ENCODE measurements at regions not wholly inside any gene's neighbourhood (a gene's known extent, or its start where the extent isn't known, plus 50 kb on each side); places are given as distances from the start of the nearest gene placed in this dataset.

DNA sequence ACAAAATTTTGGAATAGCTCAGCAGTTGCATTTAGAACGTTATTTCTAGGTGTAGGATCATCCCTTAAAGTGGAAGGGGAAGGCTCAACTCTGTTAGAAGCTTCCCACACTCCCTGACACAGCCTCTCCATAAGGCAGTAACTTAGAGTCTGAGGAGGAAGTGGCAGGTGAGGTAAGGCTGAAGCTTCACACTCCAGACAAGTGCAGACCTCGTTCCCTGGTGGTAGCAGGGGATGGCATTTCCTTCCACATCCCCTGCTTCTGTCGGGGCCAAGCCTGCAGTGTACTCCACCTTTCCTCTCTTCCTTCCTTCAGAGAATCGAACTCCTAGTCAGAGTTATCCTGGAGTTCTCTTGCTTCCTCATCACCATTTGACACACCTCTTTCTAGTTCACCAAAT lies 224.7 kb downstream of the CYRIA start:
- H3K4me1 ChIP-seq (ENCODE audit: control insufficient read depth, insufficient read depth, low read length): no peaks in the 10 kb centered on the region
- H3K27ac ChIP-seq (ENCODE audit: extremely low read depth, low read depth, low read length): no peak overlapping the region
- H3K36me3 ChIP-seq (ENCODE audit: control insufficient read depth in 2 of 2, insufficient read depth in 1 of 2, low read length in 2 of 2): no peaks in the 10 kb centered on the region
- TF ChIP-seq ZNF621 (tag by site-specific recombination; IDR thresholded peaks at IDR 0.05) (no peak), ZNF777 (tag by site-specific recombination; IDR thresholded peaks at IDR 0.05; ENCODE audit: borderline replicate concordance) (no peak), ZNF324 (tag by site-specific recombination; IDR thresholded peaks at IDR 0.05) (no peak), ZNF138 (tag by site-specific recombination; IDR thresholded peaks at IDR 0.05; ENCODE audit: borderline replicate concordance) (no peak), ZFP69B (tag by site-specific recombination; IDR thresholded peaks at IDR 0.05) (no peak), ZBTB48 (tag by site-specific recombination; IDR thresholded peaks at IDR 0.05) (no peak), ZNF132 (tag by site-specific recombination; IDR thresholded peaks at IDR 0.05; ENCODE audit: borderline replicate concordance) (no peak), ZNF670 (tag by site-specific recombination; IDR thresholded peaks at IDR 0.05; ENCODE audit: low read depth) (no peak), ZNF16 (tag by site-specific recombination; IDR thresholded peaks at IDR 0.05; ENCODE audit: low read depth) (no peak), ZNF701 (tag by site-specific recombination; IDR thresholded peaks at IDR 0.05) (no peak), ZNF248 (tag by site-specific recombination; IDR thresholded peaks at IDR 0.05) (no peak), RBAK (tag by site-specific recombination; IDR thresholded peaks at IDR 0.05) (no peak), ZNF2 (tag by site-specific recombination; IDR thresholded peaks at IDR 0.05) (no peak)
- TF ChIP-seq, protein P1, sequence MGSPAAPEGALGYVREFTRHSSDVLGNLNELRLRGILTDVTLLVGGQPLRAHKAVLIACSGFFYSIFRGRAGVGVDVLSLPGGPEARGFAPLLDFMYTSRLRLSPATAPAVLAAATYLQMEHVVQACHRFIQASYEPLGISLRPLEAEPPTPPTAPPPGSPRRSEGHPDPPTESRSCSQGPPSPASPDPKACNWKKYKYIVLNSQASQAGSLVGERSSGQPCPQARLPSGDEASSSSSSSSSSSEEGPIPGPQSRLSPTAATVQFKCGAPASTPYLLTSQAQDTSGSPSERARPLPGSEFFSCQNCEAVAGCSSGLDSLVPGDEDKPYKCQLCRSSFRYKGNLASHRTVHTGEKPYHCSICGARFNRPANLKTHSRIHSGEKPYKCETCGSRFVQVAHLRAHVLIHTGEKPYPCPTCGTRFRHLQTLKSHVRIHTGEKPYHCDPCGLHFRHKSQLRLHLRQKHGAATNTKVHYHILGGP (tag by site-specific recombination; IDR thresholded peaks at IDR 0.05): no peak
- TF ChIP-seq, protein P2, sequence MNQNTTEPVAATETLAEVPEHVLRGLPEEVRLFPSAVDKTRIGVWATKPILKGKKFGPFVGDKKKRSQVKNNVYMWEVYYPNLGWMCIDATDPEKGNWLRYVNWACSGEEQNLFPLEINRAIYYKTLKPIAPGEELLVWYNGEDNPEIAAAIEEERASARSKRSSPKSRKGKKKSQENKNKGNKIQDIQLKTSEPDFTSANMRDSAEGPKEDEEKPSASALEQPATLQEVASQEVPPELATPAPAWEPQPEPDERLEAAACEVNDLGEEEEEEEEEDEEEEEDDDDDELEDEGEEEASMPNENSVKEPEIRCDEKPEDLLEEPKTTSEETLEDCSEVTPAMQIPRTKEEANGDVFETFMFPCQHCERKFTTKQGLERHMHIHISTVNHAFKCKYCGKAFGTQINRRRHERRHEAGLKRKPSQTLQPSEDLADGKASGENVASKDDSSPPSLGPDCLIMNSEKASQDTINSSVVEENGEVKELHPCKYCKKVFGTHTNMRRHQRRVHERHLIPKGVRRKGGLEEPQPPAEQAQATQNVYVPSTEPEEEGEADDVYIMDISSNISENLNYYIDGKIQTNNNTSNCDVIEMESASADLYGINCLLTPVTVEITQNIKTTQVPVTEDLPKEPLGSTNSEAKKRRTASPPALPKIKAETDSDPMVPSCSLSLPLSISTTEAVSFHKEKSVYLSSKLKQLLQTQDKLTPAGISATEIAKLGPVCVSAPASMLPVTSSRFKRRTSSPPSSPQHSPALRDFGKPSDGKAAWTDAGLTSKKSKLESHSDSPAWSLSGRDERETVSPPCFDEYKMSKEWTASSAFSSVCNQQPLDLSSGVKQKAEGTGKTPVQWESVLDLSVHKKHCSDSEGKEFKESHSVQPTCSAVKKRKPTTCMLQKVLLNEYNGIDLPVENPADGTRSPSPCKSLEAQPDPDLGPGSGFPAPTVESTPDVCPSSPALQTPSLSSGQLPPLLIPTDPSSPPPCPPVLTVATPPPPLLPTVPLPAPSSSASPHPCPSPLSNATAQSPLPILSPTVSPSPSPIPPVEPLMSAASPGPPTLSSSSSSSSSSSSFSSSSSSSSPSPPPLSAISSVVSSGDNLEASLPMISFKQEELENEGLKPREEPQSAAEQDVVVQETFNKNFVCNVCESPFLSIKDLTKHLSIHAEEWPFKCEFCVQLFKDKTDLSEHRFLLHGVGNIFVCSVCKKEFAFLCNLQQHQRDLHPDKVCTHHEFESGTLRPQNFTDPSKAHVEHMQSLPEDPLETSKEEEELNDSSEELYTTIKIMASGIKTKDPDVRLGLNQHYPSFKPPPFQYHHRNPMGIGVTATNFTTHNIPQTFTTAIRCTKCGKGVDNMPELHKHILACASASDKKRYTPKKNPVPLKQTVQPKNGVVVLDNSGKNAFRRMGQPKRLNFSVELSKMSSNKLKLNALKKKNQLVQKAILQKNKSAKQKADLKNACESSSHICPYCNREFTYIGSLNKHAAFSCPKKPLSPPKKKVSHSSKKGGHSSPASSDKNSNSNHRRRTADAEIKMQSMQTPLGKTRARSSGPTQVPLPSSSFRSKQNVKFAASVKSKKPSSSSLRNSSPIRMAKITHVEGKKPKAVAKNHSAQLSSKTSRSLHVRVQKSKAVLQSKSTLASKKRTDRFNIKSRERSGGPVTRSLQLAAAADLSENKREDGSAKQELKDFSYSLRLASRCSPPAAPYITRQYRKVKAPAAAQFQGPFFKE (tag by site-specific recombination; IDR thresholded peaks at IDR 0.05; ENCODE audit: borderline replicate concordance): no peak
- ChIA-PET POLR2A (no interaction called here), CTCF (interaction anchor here (0.6 to 0.7 kb wide), 2 partner anchors 13 to 139 kb away, joined by 3 read pairs; no protein-coding TSS in a partner anchor)
- no peaks in the 10 kb centered on the region for H3K9me3 ChIP-seq (ENCODE audit: control insufficient read depth, insufficient read depth, low read depth, low read length)
- no peak overlapping the region for H3K4me3 ChIP-seq (ENCODE audit: low read depth, low read length)

DNA sequence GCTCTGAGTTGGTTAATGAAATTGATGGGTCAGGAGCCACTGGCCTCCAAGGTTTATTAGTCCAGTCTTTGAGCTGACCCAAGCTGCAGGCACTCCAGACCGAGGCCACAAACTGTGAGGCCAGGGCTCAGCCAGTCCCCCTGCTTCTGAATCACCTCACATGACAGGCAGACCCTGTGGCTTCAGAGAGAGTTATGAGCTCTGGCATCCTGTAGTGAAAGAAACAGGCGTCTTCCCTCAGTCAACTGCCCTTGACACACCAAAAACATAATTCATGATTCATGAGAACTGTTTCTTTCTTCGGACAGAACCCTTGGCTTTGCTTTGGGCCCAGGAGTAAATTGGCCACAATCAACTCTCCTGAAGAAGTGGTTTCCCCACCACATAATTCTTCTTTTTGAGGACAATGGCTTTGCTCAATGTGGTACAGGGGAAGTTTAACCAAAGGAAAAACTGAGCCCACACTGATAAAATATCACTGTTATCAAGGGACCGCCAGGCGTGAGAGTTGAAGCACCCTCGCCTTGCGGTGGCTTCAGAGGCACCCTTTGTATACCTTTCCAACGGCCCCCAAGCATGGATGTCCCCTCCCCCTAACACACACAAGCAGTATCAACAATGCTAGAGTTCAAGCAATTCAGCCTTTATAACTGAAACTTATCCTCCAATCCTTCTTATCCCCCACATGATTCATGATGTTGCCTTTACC lies 226.9 kb downstream of the CYRIA start:
- Histone ChIP-seq H3K4me1 (ENCODE audit: control insufficient read depth, insufficient read depth, low read length) (no peaks in the 10 kb centered on the region), H3K9me3 (ENCODE audit: control insufficient read depth, insufficient read depth, low read depth, low read length) (no peaks in the 10 kb centered on the region), H3K36me3 (ENCODE audit: control insufficient read depth in 2 of 2, insufficient read depth in 1 of 2, low read length in 2 of 2) (no peaks in the 10 kb centered on the region), H3K4me3 (ENCODE audit: low read depth, low read length) (no peak overlapping the region), H3K27ac (ENCODE audit: extremely low read depth, low read depth, low read length) (no peak overlapping the region)
- POLR2A ChIA-PET: no interaction called here
- CTCF ChIA-PET: no interaction called here
- TF ChIP-seq ZNF707 (tag by site-specific recombination; IDR thresholded peaks at IDR 0.05) (no peak), ZNF211 (tag by site-specific recombination; IDR thresholded peaks at IDR 0.05; ENCODE audit: low read depth) (no peak), ZNF354C (tag by site-specific recombination; IDR thresholded peaks at IDR 0.05; ENCODE audit: borderline replicate concordance, low read depth) (no peak), KLF8 (tag by site-specific recombination; IDR thresholded peaks at IDR 0.05) (no peak), ZSCAN30 (tag by site-specific recombination; IDR thresholded peaks at IDR 0.05) (no peak), ZSCAN23 (tag by site-specific recombination; IDR thresholded peaks at IDR 0.05) (no peak), ZNF629 (tag by site-specific recombination; IDR thresholded peaks at IDR 0.05) (no peak), ZNF555 (tag by site-specific recombination; conservative IDR thresholded peaks at IDR 0.05) (no peak), ZNF830 (tag by site-specific recombination; IDR thresholded peaks at IDR 0.05; ENCODE audit: low read depth) (no peak), ZNF174 (tag by site-specific recombination; IDR thresholded peaks at IDR 0.05) (no peak), ZNF112 (tag by site-specific recombination; IDR thresholded peaks at IDR 0.05) (no peak), ZNF623 (tag by site-specific recombination; IDR thresholded peaks at IDR 0.05) (no peak)
- TF ChIP-seq, protein P3, sequence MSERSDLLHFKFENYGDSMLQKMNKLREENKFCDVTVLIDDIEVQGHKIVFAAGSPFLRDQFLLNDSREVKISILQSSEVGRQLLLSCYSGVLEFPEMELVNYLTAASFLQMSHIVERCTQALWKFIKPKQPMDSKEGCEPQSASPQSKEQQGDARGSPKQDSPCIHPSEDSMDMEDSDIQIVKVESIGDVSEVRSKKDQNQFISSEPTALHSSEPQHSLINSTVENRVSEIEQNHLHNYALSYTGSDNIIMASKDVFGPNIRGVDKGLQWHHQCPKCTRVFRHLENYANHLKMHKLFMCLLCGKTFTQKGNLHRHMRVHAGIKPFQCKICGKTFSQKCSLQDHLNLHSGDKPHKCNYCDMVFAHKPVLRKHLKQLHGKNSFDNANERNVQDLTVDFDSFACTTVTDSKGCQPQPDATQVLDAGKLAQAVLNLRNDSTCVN (tag by site-specific recombination; optimal IDR thresholded peaks at IDR 0.05): no peak
